Mesendoderm (in vitro differentiated cells): ENCODE measurements at regions not wholly inside any gene's neighbourhood (a gene's known extent, or its start where the extent isn't known, plus 50 kb on each side); places are given as distances from the start of the nearest gene placed in this dataset.

Source experiments
- DNase-seq: peaks from one replicate; pipeline ENCODE4 v3.0.0; 2013
- H2AK5ac ChIP-seq: 2 replicates; pipeline ENCODE4 v1.6.1; 2013; ENCODE audit warnings: low read length, inconsistent platforms
- H2BK120ac ChIP-seq: 2 replicates; pipeline ENCODE4 v1.6.1; 2013; ENCODE audit warnings: low read depth, mild to moderate bottlenecking, low read length, moderate library complexity, mixed read lengths
- H2BK15ac ChIP-seq: replicated peaks from 2 replicates; pipeline ENCODE4 v1.6.1; 2013; ENCODE audit warnings: low read depth, mild to moderate bottlenecking, moderate library complexity
- H2BK5ac ChIP-seq: 2 replicates; pipeline ENCODE4 v1.6.1; 2013; ENCODE audit warnings: low read length, inconsistent platforms
- H3K18ac ChIP-seq: 2 replicates; pipeline ENCODE4 v1.6.1; 2013; ENCODE audit warnings: mild to moderate bottlenecking, low read length, mixed read lengths
- H3K23ac ChIP-seq: one replicate; pipeline ENCODE4 v1.6.1; 2013; ENCODE audit warnings: low read length
- H3K27ac ChIP-seq: 2 replicates; pipeline ENCODE4 v1.5.1; 2013; ENCODE audit warnings: low read depth, mild to moderate bottlenecking, inconsistent platforms, low read length, moderate library complexity
- H3K27me3 ChIP-seq: 2 replicates; pipeline ENCODE4 v1.6.1; 2013; ENCODE audit warnings: low read length, control low read depth, mild to moderate bottlenecking, inconsistent platforms; ENCODE audit not compliant: insufficient read depth, poor library complexity
- H3K36me3 ChIP-seq: 2 replicates; pipeline ENCODE4 v1.6.1; 2013; ENCODE audit warnings: low read length, inconsistent platforms; ENCODE audit not compliant: control insufficient read depth, insufficient read depth
- H3K4ac ChIP-seq: one replicate; pipeline ENCODE4 v1.6.1; 2013; ENCODE audit warnings: low read depth, mild to moderate bottlenecking, low read length, moderate library complexity
- H3K4me1 ChIP-seq: 2 replicates; pipeline ENCODE4 v1.6.1; 2013; ENCODE audit warnings: low read depth, low read length, inconsistent platforms; ENCODE audit not compliant: control insufficient read depth
- H3K4me2 ChIP-seq: 2 replicates; pipeline ENCODE4 v1.6.1; 2013; ENCODE audit warnings: low read length
- H3K4me3 ChIP-seq: 2 replicates; pipeline ENCODE4 v1.5.1; 2013; ENCODE audit warnings: mild to moderate bottlenecking, low read length
- H3K56ac ChIP-seq: one replicate; pipeline ENCODE4 v1.6.1; 2013; ENCODE audit warnings: low read length
- H3K79me1 ChIP-seq: 2 replicates; pipeline ENCODE4 v1.6.1; 2013; ENCODE audit warnings: low read length, inconsistent platforms
- H3K79me2 ChIP-seq: 2 replicates; pipeline ENCODE4 v1.6.1; 2013; ENCODE audit warnings: mild to moderate bottlenecking, low read length; ENCODE audit not compliant: control insufficient read depth, insufficient read depth
- H3K9ac ChIP-seq: 2 replicates; pipeline ENCODE4 v1.6.1; 2013; ENCODE audit warnings: low read length, inconsistent platforms
- H4K5ac ChIP-seq: one replicate; pipeline ENCODE4 v1.6.1; 2013; ENCODE audit warnings: low read length
- H4K8ac ChIP-seq: one replicate; pipeline ENCODE4 v1.6.1; 2013; ENCODE audit warnings: low read depth, mild to moderate bottlenecking, control low read depth, low read length, moderate library complexity
- WGBS: extraction: QIAGEN DNeasy Blood & Tissue Kit; methylation state at CpG from one replicate; pipeline ENCODE4 v1.1.7; 2013; ENCODE audit warnings: low lambda C conversion rate, missing lambda C conversion rate; ENCODE audit not compliant: insufficient coverage; ENCODE audit errors: extremely low coverage; 5-methylcytosine and 5-hydroxymethylcytosine counted together

DNA sequence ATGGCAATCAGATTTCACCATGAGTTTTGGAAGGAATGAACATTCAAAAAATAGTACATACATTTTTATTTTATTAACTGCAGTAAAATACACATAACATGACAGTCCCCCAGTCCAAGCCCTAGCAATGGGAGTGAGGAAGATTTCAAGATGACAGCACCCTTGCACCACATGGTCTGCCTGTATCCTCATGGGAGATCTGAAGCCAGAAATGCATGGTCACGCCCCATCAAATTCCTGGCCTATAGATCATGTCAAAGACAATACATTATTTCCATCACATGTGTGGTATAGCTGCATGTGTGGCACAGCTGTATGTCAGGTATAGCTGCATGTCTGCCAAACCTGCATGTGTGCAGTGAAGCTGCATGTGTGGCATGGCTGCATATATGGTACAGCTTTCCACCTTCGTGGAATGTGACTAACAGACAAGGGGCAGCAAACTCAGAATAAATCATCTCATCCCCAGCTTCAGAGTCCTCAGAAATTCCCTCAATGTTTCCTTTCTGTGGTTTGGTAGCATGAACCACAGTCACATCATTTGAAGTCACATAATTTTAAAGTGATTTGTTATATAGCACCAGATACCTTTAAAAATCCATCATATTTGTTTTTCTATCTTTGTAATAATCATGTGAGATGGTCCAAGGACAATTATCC lies 518.2 kb upstream of the SOX11 start:
- H3K4me1 ChIP-seq: no peaks in the 10 kb centered on the region
- no peak overlapping the region for H4K5ac ChIP-seq
- no peaks in the 10 kb centered on the region for H3K79me1 ChIP-seq
- H3K56ac ChIP-seq: no peak overlapping the region
- H3K4me2 ChIP-seq: no peak overlapping the region
- H3K36me3 ChIP-seq: no peaks in the 10 kb centered on the region
- no peaks in the 10 kb centered on the region for H3K27me3 ChIP-seq
- DNase-seq: no peak
- no peak overlapping the region for H2BK120ac ChIP-seq
- H3K27ac ChIP-seq: no peak overlapping the region
- no peak overlapping the region for H4K8ac ChIP-seq
- no CpG with 5 or more reads among the region's 2 CpGs for WGBS
- no peaks in the 10 kb centered on the region for H3K79me2 ChIP-seq
- H3K23ac ChIP-seq: no peak overlapping the region
- H3K4me3 ChIP-seq: no peak overlapping the region
- H3K4ac ChIP-seq: no peak overlapping the region
- no peak overlapping the region for H2BK5ac ChIP-seq
- no peak overlapping the region for H3K18ac ChIP-seq
- no peak overlapping the region for H2BK15ac ChIP-seq
- no peak overlapping the region for H3K9ac ChIP-seq
- no peak overlapping the region for H2AK5ac ChIP-seq

DNA sequence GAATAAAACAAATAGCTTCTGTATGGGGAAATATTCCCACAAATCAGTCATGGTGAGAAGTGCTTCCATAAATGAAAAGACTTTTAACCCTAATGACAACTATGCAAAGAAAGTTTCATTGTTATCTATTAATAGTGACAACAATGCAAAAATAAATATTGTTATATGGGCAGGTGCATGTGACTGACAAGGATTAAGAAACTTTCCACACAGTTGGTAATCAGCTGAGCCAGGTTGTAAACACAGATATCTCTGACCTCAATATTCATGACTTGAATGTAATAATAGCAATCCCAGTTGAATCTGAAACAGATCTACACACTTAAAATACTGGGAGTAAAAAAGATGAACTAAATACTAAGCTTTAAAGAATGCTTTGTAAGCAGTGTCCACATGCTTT lies 517.0 kb upstream of the SOX11 start:
- Histone ChIP-seq H3K27ac (no peak overlapping the region), H4K8ac (no peak overlapping the region), H3K4me2 (no peak overlapping the region), H3K79me1 (no peaks in the 10 kb centered on the region), H2BK15ac (no peak overlapping the region), H3K36me3 (no peaks in the 10 kb centered on the region), H3K23ac (no peak overlapping the region), H2AK5ac (no peak overlapping the region), H3K4me1 (no peaks in the 10 kb centered on the region), H2BK120ac (no peak overlapping the region), H3K27me3 (no peaks in the 10 kb centered on the region), H3K4ac (no peak overlapping the region), H3K79me2 (no peaks in the 10 kb centered on the region), H2BK5ac (no peak overlapping the region), H3K4me3 (no peak overlapping the region), H4K5ac (no peak overlapping the region), H3K18ac (no peak overlapping the region), H3K56ac (no peak overlapping the region), H3K9ac (no peak overlapping the region)
- no peak for DNase-seq

- Histone ChIP-seq H3K56ac (no peak overlapping the region), H4K8ac (no peak overlapping the region), H2BK5ac (no peak overlapping the region), H3K36me3 (no peaks in the 10 kb centered on the region), H3K23ac (no peak overlapping the region), H3K9ac (no peak overlapping the region), H2BK120ac (no peak overlapping the region), H3K4me1 (no peaks in the 10 kb centered on the region), H3K4me2 (no peak overlapping the region), H4K5ac (no peak overlapping the region), H3K79me1 (no peaks in the 10 kb centered on the region), H3K4ac (no peak overlapping the region), H3K27ac (no peak overlapping the region), H3K18ac (no peak overlapping the region), H3K79me2 (no peaks in the 10 kb centered on the region), H3K4me3 (no peak overlapping the region), H2AK5ac (no peak overlapping the region), H3K27me3 (no peaks in the 10 kb centered on the region), H2BK15ac (no peak overlapping the region)
- DNase-seq: no peak
- no CpG with 5 or more reads among the region's 4 CpGs for WGBS
Observed at GRCh38 chr2:5176764-5177163, 515.4 kb upstream of the SOX11 start.

- Histone ChIP-seq H3K18ac (no peak overlapping the region), H4K5ac (no peak overlapping the region), H3K36me3 (no peaks in the 10 kb centered on the region), H3K4me1 (no peaks in the 10 kb centered on the region), H3K4me2 (no peak overlapping the region), H3K27ac (no peak overlapping the region), H3K9ac (no peak overlapping the region), H3K56ac (no peak overlapping the region), H2BK5ac (no peak overlapping the region), H4K8ac (no peak overlapping the region), H3K4me3 (no peak overlapping the region), H3K79me2 (no peaks in the 10 kb centered on the region), H2AK5ac (no peak overlapping the region), H3K27me3 (no peaks in the 10 kb centered on the region), H3K4ac (no peak overlapping the region), H3K79me1 (no peaks in the 10 kb centered on the region), H2BK15ac (no peak overlapping the region), H3K23ac (no peak overlapping the region), H2BK120ac (no peak overlapping the region)
- no peak for DNase-seq
- WGBS: no CpG with 5 or more reads among the region's 5 CpGs
Observed at GRCh38 chr2:5183031-5183430, 509.2 kb upstream of the SOX11 start.

GRCh38 chr2:5187283-5187682 lies 504.9 kb upstream of the SOX11 start:
- Histone ChIP-seq H4K5ac (no peak overlapping the region), H3K18ac (no peak overlapping the region), H3K27me3 (no peaks in the 10 kb centered on the region), H2BK120ac (no peak overlapping the region), H3K56ac (no peak overlapping the region), H2AK5ac (no peak overlapping the region), H3K4me2 (no peak overlapping the region), H3K23ac (no peak overlapping the region), H3K79me2 (no peaks in the 10 kb centered on the region), H3K4ac (no peak overlapping the region), H3K79me1 (no peaks in the 10 kb centered on the region), H3K27ac (no peak overlapping the region), H3K36me3 (no peaks in the 10 kb centered on the region), H2BK15ac (no peak overlapping the region), H3K9ac (no peak overlapping the region), H4K8ac (no peak overlapping the region), H3K4me3 (no peak overlapping the region), H3K4me1 (no peaks in the 10 kb centered on the region), H2BK5ac (no peak overlapping the region)
- no peak for DNase-seq

GRCh38 chr2:5188636-5189035 lies 503.5 kb upstream of the SOX11 start:
- H3K79me1 ChIP-seq: no peaks in the 10 kb centered on the region
- no peak overlapping the region for H3K23ac ChIP-seq
- no peak overlapping the region for H3K9ac ChIP-seq
- no CpG with 5 or more reads among the region's 5 CpGs for WGBS
- no peaks in the 10 kb centered on the region for H3K4me1 ChIP-seq
- no peak overlapping the region for H2BK120ac ChIP-seq
- no peak overlapping the region for H4K8ac ChIP-seq
- no peak overlapping the region for H3K56ac ChIP-seq
- no peak overlapping the region for H3K18ac ChIP-seq
- no peak overlapping the region for H2BK15ac ChIP-seq
- DNase-seq: no peak
- H3K79me2 ChIP-seq: no peaks in the 10 kb centered on the region
- no peaks in the 10 kb centered on the region for H3K36me3 ChIP-seq
- no peak overlapping the region for H2BK5ac ChIP-seq
- no peak overlapping the region for H3K27ac ChIP-seq
- no peak overlapping the region for H3K4ac ChIP-seq
- H3K4me2 ChIP-seq: no peak overlapping the region
- H3K27me3 ChIP-seq: no peaks in the 10 kb centered on the region
- H2AK5ac ChIP-seq: no peak overlapping the region
- H4K5ac ChIP-seq: no peak overlapping the region
- no peak overlapping the region for H3K4me3 ChIP-seq
